Keratinocyte (primary cell): ENCODE measurements at regions not wholly inside any gene's neighbourhood (a gene's known extent, or its start where the extent isn't known, plus 50 kb on each side); places are given as distances from the start of the nearest gene placed in this dataset.

ENCODE experiments used
- CTCF ChIP-seq, 3 experiments: IDR thresholded peaks in 1 of 3; conservative IDR thresholded peaks in 1 of 3; optimal IDR thresholded peaks in 1 of 3; 2 replicates in 2 of 3; 3 replicates in 1 of 3; pipeline versions ENCODE3 to v1.5.1; 2011; ENCODE audit warnings: low read length in 3 of 3, mild to moderate bottlenecking in 3 of 3, moderate library complexity in 2 of 3, control low read depth in 1 of 3, inconsistent platforms in 1 of 3; ENCODE audit not compliant: insufficient read depth in 2 of 3; ENCODE audit errors: extremely low read depth in 1 of 3
- EZH2 ChIP-seq: IDR thresholded peaks from one replicate; pipeline ENCODE4 v1.6.1; 2012; ENCODE audit warnings: inconsistent platforms, mild to moderate bottlenecking, low read length, moderate library complexity

DNA sequence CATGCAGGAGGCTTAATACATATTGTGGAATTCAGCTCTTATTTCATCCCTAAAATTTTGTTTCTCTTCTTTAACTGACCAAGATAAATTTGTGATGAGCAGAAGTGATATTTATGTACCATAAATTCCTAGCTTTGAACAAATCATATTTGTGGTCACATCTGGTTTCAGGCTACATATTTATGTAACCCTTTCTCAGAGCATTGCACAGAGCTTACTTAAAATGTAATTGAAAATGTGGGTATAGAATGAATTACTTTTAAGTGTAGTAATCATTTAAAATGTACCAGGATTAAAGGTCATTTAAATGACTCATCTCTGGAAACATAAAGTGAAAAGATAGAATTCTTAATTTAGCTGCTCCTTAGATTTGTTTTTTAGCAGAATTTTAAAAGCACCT is 129.9 kb upstream of the FRMD6 start:
- TF ChIP-seq EZH2 (no peak), CTCF (optimal IDR thresholded peaks at IDR 0.05 in 1 of 3, IDR thresholded peaks at IDR 0.05 in 1 of 3, conservative IDR thresholded peaks at IDR 0.05 in 1 of 3; ENCODE audit: extremely low read depth in 1 of 3, insufficient read depth in 2 of 3, low read length in 3 of 3) (no peak)
